ENCODE measurements at regions not wholly inside any gene's neighbourhood (a gene's known extent, or its start where the extent isn't known, plus 50 kb on each side); places are given as distances from the start of the nearest gene placed in this dataset.
A peak's percentile ranks its signal among the peaks of the same experiment; 100 is the strongest.
"Not testable (repeated sequence)": the region's sequence is repeated elsewhere in the genome, so short reads cannot be mapped to it uniquely, and the experiment has no call there.

DNA sequence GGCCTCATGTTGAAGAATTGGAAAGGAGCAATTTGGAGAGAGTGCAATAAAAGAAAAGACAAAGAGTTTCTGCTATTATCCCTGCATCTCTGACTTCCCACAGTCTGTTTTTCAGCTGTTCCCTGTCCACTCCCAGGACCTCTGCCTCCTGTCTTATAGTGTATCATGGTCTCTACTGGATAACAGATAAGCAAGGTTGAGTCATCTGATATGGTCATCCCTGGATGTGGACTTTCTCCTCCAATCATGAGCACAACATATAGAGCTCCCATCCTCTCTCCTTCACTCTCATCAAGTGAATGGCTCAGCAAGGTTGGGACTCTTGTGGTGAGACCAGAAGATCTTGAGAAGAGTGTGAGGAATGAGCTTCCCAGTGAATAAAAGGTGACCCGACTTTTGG lies 123.1 kb downstream of the PLCE1 start:
- Mint-ChIP-seq H3K27me3 (ENCODE audit: low read depth) (no peaks in the 10 kb centered on the region), H3K36me3 (ENCODE audit: low read depth) (peaks cover 3% of the 10 kb centered on the region), H3K4me1 (ENCODE audit: low read depth) (peaks cover 15% of the 10 kb centered on the region), H3K9me3 (ENCODE audit: low read depth) (peaks cover 8% of the 10 kb centered on the region), H3K27ac (ENCODE audit: unreplicated experiment) (no peak overlapping the region), H3K4me3 (ENCODE audit: unreplicated experiment) (no peak overlapping the region)
- no peak for DNase-seq (ENCODE audit: low spot score)
- TF ChIP-seq CTCF (IDR thresholded peaks at IDR 0.05) = no peak

DNA sequence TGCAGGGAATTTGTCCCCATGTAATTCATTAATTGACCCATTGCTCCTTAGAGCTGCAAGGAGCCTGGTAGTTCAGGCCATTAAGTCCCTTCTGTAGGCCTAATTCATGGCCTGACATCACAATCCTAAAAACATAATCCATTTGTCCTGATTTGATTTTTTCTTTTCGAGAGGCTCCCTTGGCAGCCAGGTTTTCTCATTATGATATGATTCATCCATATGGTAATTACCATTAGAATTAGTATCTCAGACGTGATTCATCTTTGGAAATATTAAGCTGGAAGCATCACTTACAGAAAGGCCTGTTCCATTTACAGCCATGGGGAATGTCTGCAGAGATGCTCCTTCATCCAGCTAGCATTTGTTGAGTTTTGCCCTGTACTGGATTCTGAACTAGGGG lies 128.5 kb downstream of the PLCE1 start:
- TF ChIP-seq CTCF (IDR thresholded peaks at IDR 0.05) = no peak
- Mint-ChIP-seq H3K4me1 (ENCODE audit: low read depth) (peaks cover 49% of the 10 kb centered on the region), H3K4me3 (ENCODE audit: unreplicated experiment) (no peak overlapping the region), H3K27me3 (ENCODE audit: low read depth) (no peaks in the 10 kb centered on the region), H3K36me3 (ENCODE audit: low read depth) (peaks cover 1% of the 10 kb centered on the region), H3K27ac (ENCODE audit: unreplicated experiment) (no peak overlapping the region), H3K9me3 (ENCODE audit: low read depth) (peaks cover 3% of the 10 kb centered on the region)
- no peak for DNase-seq (ENCODE audit: low spot score)

DNA sequence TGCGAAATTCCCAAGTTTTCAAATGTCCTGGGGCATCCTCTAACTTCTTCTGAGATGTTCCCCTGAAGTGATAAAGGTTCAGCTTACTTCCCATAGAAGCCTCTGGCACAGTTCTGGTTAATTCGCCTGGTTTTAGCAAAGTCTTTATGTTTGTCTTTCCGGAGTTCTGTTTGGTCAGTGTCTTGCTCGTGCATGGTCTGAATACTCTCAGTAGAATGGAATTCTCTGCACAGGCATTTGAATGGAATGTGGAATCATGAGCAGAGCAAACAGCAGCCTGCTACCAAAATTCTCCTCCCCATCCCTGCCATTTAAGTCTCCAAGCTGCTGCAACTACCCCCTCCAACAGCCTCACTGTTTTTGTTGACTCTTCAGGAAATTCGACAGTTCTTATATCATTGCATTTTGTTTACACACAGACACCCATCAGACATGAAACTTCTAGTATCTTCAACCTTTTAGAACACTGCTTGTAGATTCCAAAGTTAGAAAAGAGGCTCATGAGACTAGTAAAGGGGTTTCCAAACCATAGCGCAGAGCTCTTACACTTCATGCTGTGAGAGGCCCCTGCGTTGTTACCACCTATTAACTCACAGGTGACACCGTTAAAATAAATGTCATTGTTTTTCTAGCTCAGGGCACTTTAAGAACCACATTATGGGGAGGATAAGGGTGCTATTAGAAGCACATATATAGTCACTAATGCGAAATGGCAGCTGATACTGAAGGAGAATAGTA lies 129.7 kb downstream of the PLCE1 start:
- peaks cover 47% of the 10 kb centered on the region for H3K4me1 Mint-ChIP-seq (ENCODE audit: low read depth)
- no peaks in the 10 kb centered on the region for H3K36me3 Mint-ChIP-seq (ENCODE audit: low read depth)
- H3K27me3 Mint-ChIP-seq (ENCODE audit: low read depth) = no peaks in the 10 kb centered on the region
- peak overlapping the region; percentile 97 for H3K27ac Mint-ChIP-seq (ENCODE audit: unreplicated experiment)
- no peak for DNase-seq (ENCODE audit: low spot score)
- peaks cover 3% of the 10 kb centered on the region for H3K9me3 Mint-ChIP-seq (ENCODE audit: low read depth)
- TF ChIP-seq CTCF (IDR thresholded peaks at IDR 0.05) = no peak
- peak overlapping the region; percentile 3 for H3K4me3 Mint-ChIP-seq (ENCODE audit: unreplicated experiment)

- not testable (repeated sequence) for H3K36me3 Mint-ChIP-seq (ENCODE audit: low read depth); H3K4me3 Mint-ChIP-seq (ENCODE audit: unreplicated experiment); DNase-seq (ENCODE audit: low spot score); H3K9me3 Mint-ChIP-seq (ENCODE audit: low read depth); H3K27me3 Mint-ChIP-seq (ENCODE audit: low read depth)
- Mint-ChIP-seq H3K27ac (ENCODE audit: unreplicated experiment) (peak overlapping the region; percentile 73), H3K4me1 (ENCODE audit: low read depth) (peaks cover 49% of the 10 kb centered on the region)
Measured at GRCh38 chr10:94124147-94124546, 130.4 kb downstream of the PLCE1 start.

DNA sequence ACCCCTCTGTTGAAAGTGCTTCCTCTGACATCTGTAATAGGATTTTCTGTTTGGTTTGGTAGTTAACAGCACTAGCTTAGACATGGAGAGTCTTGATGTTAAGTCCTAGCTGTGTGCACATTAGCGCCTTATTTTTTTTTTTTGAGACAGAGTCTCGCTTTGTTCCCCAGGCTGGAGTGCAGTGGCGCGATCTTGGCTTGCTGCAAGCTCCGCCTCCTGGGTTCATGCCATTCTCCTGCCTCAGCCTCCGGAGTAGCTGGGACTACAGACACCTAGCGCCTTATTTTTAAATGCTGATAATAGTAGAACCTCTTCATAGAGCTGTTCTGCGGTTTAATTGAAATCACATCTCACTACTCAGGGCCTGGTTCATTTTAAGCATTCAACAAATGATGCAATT lies 131.5 kb downstream of the PLCE1 start:
- H3K9me3 Mint-ChIP-seq (ENCODE audit: low read depth); H3K27me3 Mint-ChIP-seq (ENCODE audit: low read depth); H3K36me3 Mint-ChIP-seq (ENCODE audit: low read depth); H3K4me3 Mint-ChIP-seq (ENCODE audit: unreplicated experiment); DNase-seq (ENCODE audit: low spot score): not testable (repeated sequence)
- Mint-ChIP-seq H3K4me1 (ENCODE audit: low read depth) (peaks cover 59% of the 10 kb centered on the region), H3K27ac (ENCODE audit: unreplicated experiment) (peak overlapping the region; percentile 77)

DNA sequence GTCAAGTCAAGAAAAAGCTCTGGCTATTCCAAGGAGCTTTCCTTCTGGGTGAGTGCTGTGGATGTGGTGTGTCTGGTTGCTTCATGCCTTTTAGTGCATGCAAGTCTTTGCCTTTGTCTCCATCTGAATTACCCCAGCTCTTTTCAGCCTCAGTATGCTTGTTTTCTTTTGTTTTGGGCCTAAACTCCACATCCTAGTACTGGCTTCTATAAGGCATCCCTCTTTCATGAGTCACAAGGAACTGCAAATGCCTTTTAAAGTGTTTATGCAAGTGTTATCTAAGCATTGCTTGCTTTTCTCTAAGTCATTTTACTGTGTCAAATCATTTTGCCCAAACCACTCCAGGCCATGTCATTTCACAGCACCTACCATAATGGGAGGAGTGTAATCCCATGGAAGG lies 132.1 kb downstream of the PLCE1 start:
- TF ChIP-seq CTCF (IDR thresholded peaks at IDR 0.05) = no peak
- Mint-ChIP-seq H3K9me3 (ENCODE audit: low read depth) (no peaks in the 10 kb centered on the region), H3K36me3 (ENCODE audit: low read depth) (no peaks in the 10 kb centered on the region), H3K4me1 (ENCODE audit: low read depth) (peaks cover 61% of the 10 kb centered on the region), H3K27me3 (ENCODE audit: low read depth) (no peaks in the 10 kb centered on the region), H3K27ac (ENCODE audit: unreplicated experiment) (peak overlapping the region; percentile 77), H3K4me3 (ENCODE audit: unreplicated experiment) (no peak overlapping the region)
- no peak for DNase-seq (ENCODE audit: low spot score)
